PC-3 (cell line): ENCODE measurements at regions not wholly inside any gene's neighbourhood (a gene's known extent, or its start where the extent isn't known, plus 50 kb on each side); places are given as distances from the start of the nearest gene placed in this dataset.

Source experiments
- ATAC-seq: fragments of 200-7000 bp; cut with Tn5 transposase; 2 replicates; pipeline ENCODE4 v1.9.1; 2020; ENCODE audit warnings: mild to moderate bottlenecking, moderate library complexity
- BruUV-seq: library from RNA; stranded (reverse); fragments of 400-500 nt; replicated peaks from 2 replicates; lab custom pipeline; 2021; lab: Mats Ljungman, UMichigan
- CTCF ChIA-PET: fragments of 300-600 bp; sonication (Branson Sonifier 250); formaldehyde crosslinking; loops from one replicate; lab custom pipeline; 2022; ENCODE audit warnings: antibody characterized with exemption; lab: Charles Lee
- POLR2A ChIA-PET: fragments of 300-600 bp; sonication (Branson Sonifier 250); formaldehyde crosslinking; loops from one replicate; lab custom pipeline; 2022; ENCODE audit warnings: antibody characterized with exemption; ENCODE audit not compliant: unreplicated experiment; lab: Charles Lee
- DNase-seq: peaks from one replicate; pipeline ENCODE4 v3.0.0-alpha.2; 2015
- H2AFZ ChIP-seq: fragments of 300-600 bp; sonication (generic); 2 replicates; pipeline ENCODE4 v1.6.0; 2016; ENCODE audit warnings: antibody characterized with exemption, low read length
- H3F3A ChIP-seq: fragments of 300-600 bp; sonication (generic); one replicate; pipeline ENCODE4 v1.6.0; 2017; ENCODE audit warnings: antibody characterized with exemption, low read length, control low read depth, mild to moderate bottlenecking; ENCODE audit not compliant: unreplicated experiment
- H3K27ac ChIP-seq: fragments of 300-600 bp; sonication (generic); 2 replicates; pipeline ENCODE4 v1.5.1; 2016; ENCODE audit warnings: mild to moderate bottlenecking, low read length
- H3K27me3 ChIP-seq: fragments of 300-600 bp; sonication (generic); 2 replicates; pipeline ENCODE4 v1.6.1; 2016; ENCODE audit warnings: low read length, mixed read lengths
- H3K36me3 ChIP-seq: fragments of 300-600 bp; sonication (generic); 2 replicates; pipeline ENCODE4 v1.6.1; 2016; ENCODE audit warnings: low read depth, mixed run types, low read length, mixed read lengths
- H3K4me1 ChIP-seq: fragments of 300-600 bp; sonication (generic); 2 replicates; pipeline ENCODE4 v1.5.1; 2016; ENCODE audit warnings: low read length; ENCODE audit not compliant: insufficient read depth
- H3K4me2 ChIP-seq: fragments of 300-600 bp; sonication (generic); 2 replicates; pipeline ENCODE4 v1.6.0; 2016; ENCODE audit warnings: low read length
- H3K4me3 ChIP-seq: fragments of 300-600 bp; sonication (generic); 2 replicates; pipeline ENCODE4 v1.5.1; 2016; ENCODE audit warnings: mild to moderate bottlenecking, low read length, mixed read lengths
- H3K79me2 ChIP-seq: fragments of 300-600 bp; sonication (generic); 2 replicates; pipeline ENCODE4 v1.6.1; 2017; ENCODE audit warnings: low read length, mixed read lengths
- H3K9ac ChIP-seq: fragments of 300-600 bp; sonication (generic); 2 replicates; pipeline ENCODE4 v1.6.0; 2016; ENCODE audit warnings: mild to moderate bottlenecking, low read length
- H3K9me2 ChIP-seq: fragments of 300-600 bp; sonication (generic); replicated peaks from 2 replicates; pipeline ENCODE4 v1.6.1; 2016; ENCODE audit warnings: mixed run types, low read length, mixed read lengths
- H3K9me3 ChIP-seq: fragments of 300-600 bp; sonication (generic); 2 replicates; pipeline ENCODE4 v1.6.1; 2016; ENCODE audit warnings: low read length, mixed read lengths
- H4K20me1 ChIP-seq: fragments of 300-600 bp; sonication (generic); 2 replicates; pipeline ENCODE4 v1.6.1; 2016; ENCODE audit warnings: low read length, mixed read lengths
- CTCF ChIP-seq: fragments of 300-600 bp; sonication (generic); conservative IDR thresholded peaks from 2 replicates; pipeline ENCODE4 v1.5.1; 2017; ENCODE audit warnings: antibody characterized with exemption, low read depth, mild to moderate bottlenecking, low read length
- EZH2 ChIP-seq: fragments of 300-600 bp; sonication (generic); IDR thresholded peaks from one replicate; pipeline ENCODE4 v1.6.1; 2017; ENCODE audit warnings: antibody characterized with exemption, mild to moderate bottlenecking, low read length; ENCODE audit not compliant: unreplicated experiment
- EZH2phosphoT487 ChIP-seq: fragments of 300-600 bp; sonication (generic); IDR thresholded peaks from 2 replicates; pipeline ENCODE4 v1.6.1; 2018; ENCODE audit warnings: mild to moderate bottlenecking, antibody characterized with exemption, low read length, borderline replicate concordance
- intact Hi-C: fragments of 100-400 bp; cut with micrococcal nuclease; formaldehyde crosslinking; loops from 2 replicates; pipeline ENCODE4 v1.9.0; 2023

- CTCF ChIA-PET: interaction anchor here (0.6 to 1.0 kb wide), 4 partner anchors 10 to 374 kb away, joined by 3 to 4 read pairs (median 3); no protein-coding TSS in a partner anchor
- H4K20me1 ChIP-seq: no peaks in the 10 kb centered on the region
- H3K9ac ChIP-seq: no peak overlapping the region
- H3K27me3 ChIP-seq: no peaks in the 10 kb centered on the region
- no peaks in the 10 kb centered on the region for H3K9me3 ChIP-seq
- no peaks in the 10 kb centered on the region for H3F3A ChIP-seq
- TF ChIP-seq EZH2: no peak
- no peak for TF ChIP-seq EZH2phosphoT487
- peak; percentile 91 for TF ChIP-seq CTCF
- intact Hi-C loops: loop anchor here (1.0 to 5.0 kb wide), 3 partner anchors 317 to 518 kb away; no protein-coding TSS in a partner anchor
- no TSS peak for BruUV-seq
- H3K36me3 ChIP-seq: no peaks in the 10 kb centered on the region
- H3K9me2 ChIP-seq: no peaks in the 10 kb centered on the region
- H3K27ac ChIP-seq: no peak overlapping the region
- peak overlapping the region; percentile 89 for H3K4me2 ChIP-seq
- peak overlapping the region; percentile 65 for H3K4me3 ChIP-seq
- ATAC-seq (peak; percentile 98), DNase-seq (peak; percentile 87)
- POLR2A ChIA-PET: no interaction called here
- H3K79me2 ChIP-seq: no peaks in the 10 kb centered on the region
- peak overlapping the region; percentile 71 for H2AFZ ChIP-seq
- H3K4me1 ChIP-seq: no peaks in the 10 kb centered on the region
Measured at GRCh38 chr5:174419540-174420132, 304.7 kb upstream of the MSX2 start.

- H3K27me3 ChIP-seq: no peaks in the 10 kb centered on the region
- H3K4me1 ChIP-seq: no peaks in the 10 kb centered on the region
- DNase-seq (no peak), ATAC-seq (no peak)
- ChIA-PET CTCF (no interaction called here), POLR2A (no interaction called here)
- H3K27ac ChIP-seq: no peak overlapping the region
- TF ChIP-seq CTCF (no peak), EZH2phosphoT487 (no peak), EZH2 (no peak)
- no peak overlapping the region for H3K4me2 ChIP-seq
- H3K9ac ChIP-seq: no peak overlapping the region
- H4K20me1 ChIP-seq: no peaks in the 10 kb centered on the region
- no peak overlapping the region for H3K4me3 ChIP-seq
- BruUV-seq: no TSS peak
- H3K36me3 ChIP-seq: no peaks in the 10 kb centered on the region
- H3K79me2 ChIP-seq: no peaks in the 10 kb centered on the region
- H2AFZ ChIP-seq: no peak overlapping the region
- H3K9me2 ChIP-seq: no peaks in the 10 kb centered on the region
- intact Hi-C loops: no loop called here
- no peaks in the 10 kb centered on the region for H3K9me3 ChIP-seq
- H3F3A ChIP-seq: no peaks in the 10 kb centered on the region
Measured at GRCh38 chr5:174420651-174421407, 303.6 kb upstream of the MSX2 start.

- H3K4me1 ChIP-seq: no peaks in the 10 kb centered on the region
- H4K20me1 ChIP-seq: no peaks in the 10 kb centered on the region
- no TSS peak for BruUV-seq
- no peak overlapping the region for H2AFZ ChIP-seq
- no peaks in the 10 kb centered on the region for H3K9me3 ChIP-seq
- H3K4me2 ChIP-seq: no peak overlapping the region
- POLR2A ChIA-PET: no interaction called here
- no peak overlapping the region for H3K27ac ChIP-seq
- no peaks in the 10 kb centered on the region for H3K79me2 ChIP-seq
- intact Hi-C loops: no loop called here
- DNase-seq: no peak
- ATAC-seq: no peak
- H3K9me2 ChIP-seq: no peaks in the 10 kb centered on the region
- no peak for TF ChIP-seq EZH2
- H3K36me3 ChIP-seq: no peaks in the 10 kb centered on the region
- CTCF ChIA-PET: no interaction called here
- H3K9ac ChIP-seq: no peak overlapping the region
- no peak overlapping the region for H3K4me3 ChIP-seq
- H3F3A ChIP-seq: no peaks in the 10 kb centered on the region
- H3K27me3 ChIP-seq: no peaks in the 10 kb centered on the region
Measured at GRCh38 chr5:174421408-174421805, 303.0 kb upstream of the MSX2 start.
